ENCODE measurements at regions not wholly inside any gene's neighbourhood (a gene's known extent, or its start where the extent isn't known, plus 50 kb on each side); places are given as distances from the start of the nearest gene placed in this dataset.
A peak's percentile ranks its signal among the peaks of the same experiment; 100 is the strongest.
"Not testable (repeated sequence)": the region's sequence is repeated elsewhere in the genome, so short reads cannot be mapped to it uniquely, and the experiment has no call there.

DNA sequence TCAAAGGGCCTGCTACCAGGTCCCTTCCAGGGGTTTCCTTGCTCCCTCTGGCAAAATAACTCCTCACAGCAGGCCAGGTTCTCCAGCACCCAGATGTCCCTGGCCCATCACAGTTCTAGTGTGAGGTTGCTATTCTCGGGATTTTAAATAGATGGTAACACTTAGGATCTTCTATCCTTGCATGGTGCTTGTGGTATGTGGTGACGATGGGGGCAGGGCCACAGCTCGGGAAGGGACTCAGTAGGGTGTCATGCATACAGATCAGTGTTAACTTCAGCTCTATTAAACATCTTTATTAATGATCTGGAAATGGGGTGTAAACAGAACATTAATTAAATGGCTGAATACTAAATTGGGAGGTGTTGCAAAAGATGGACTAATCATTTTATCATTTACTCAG lies 323.8 kb downstream of the QKI start:
- Histone ChIP-seq H3K27ac (ENCODE audit: low read depth, low read length) (no peak overlapping the region), H3K4me2 (ENCODE audit: low read length) (no peak overlapping the region)

DNA sequence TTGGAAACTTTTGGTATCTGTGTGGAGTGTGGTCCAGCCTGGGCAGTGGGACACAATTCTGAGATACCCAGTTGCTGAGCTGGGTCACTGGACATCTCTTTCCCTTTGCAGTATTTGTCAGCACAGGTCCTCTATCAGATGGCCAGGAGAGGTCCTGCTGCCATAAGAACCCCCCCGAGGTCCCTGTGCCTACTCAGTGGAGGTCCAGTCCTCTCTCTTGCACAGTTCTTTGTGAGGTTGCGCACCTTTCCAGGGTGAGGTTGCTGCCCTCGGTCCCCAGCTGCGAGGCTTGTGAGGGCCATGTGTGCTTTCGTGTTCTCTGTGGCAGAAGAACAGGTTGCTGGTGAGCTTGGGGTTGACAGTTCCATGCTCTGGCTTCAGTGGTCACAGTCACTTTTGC lies 320.6 kb downstream of the QKI start:
- Histone ChIP-seq H4K20me1 (ENCODE audit: control insufficient read depth, insufficient read depth, low read depth, low read length) (no peaks in the 10 kb centered on the region), H3K9me3 (ENCODE audit: control insufficient read depth, insufficient read depth, low read length) (no peaks in the 10 kb centered on the region), H3K36me3 (ENCODE audit: control insufficient read depth, low read length) (no peaks in the 10 kb centered on the region), H3K4me2 (ENCODE audit: low read length) (peak overlapping the region; percentile 37), H3K79me2 (ENCODE audit: control insufficient read depth, low read length) (no peaks in the 10 kb centered on the region), H3K27ac (ENCODE audit: low read depth, low read length) (no peak overlapping the region), H3K4me3 (ENCODE audit: low read length) (no peak overlapping the region), H3K4me1 (ENCODE audit: control insufficient read depth, low read length) (peaks cover 46% of the 10 kb centered on the region), H3K9me2 (replicated peaks; ENCODE audit: control insufficient read depth, low read length) (no peaks in the 10 kb centered on the region), H3K27me3 (ENCODE audit: control insufficient read depth, low read length) (no peaks in the 10 kb centered on the region), H3F3A (ENCODE audit: control insufficient read depth, insufficient read depth) (no peaks in the 10 kb centered on the region)
- no peak for TF ChIP-seq EZH2phosphoT487 (IDR thresholded peaks at IDR 0.05; ENCODE audit: borderline replicate concordance, low read length)

More for the DNA sequence above, 323.8 kb downstream of the QKI start:
- no peaks in the 10 kb centered on the region for H3K9me3 ChIP-seq (ENCODE audit: control insufficient read depth, insufficient read depth, low read length)
- H3K4me3 ChIP-seq (ENCODE audit: low read length) = no peak overlapping the region
- H3K9me2 ChIP-seq (replicated peaks; ENCODE audit: control insufficient read depth, low read length) = no peaks in the 10 kb centered on the region
- no peaks in the 10 kb centered on the region for H3K79me2 ChIP-seq (ENCODE audit: control insufficient read depth, low read length)
- no peaks in the 10 kb centered on the region for H3K36me3 ChIP-seq (ENCODE audit: control insufficient read depth, low read length)
- H3F3A ChIP-seq (ENCODE audit: control insufficient read depth, insufficient read depth) = no peaks in the 10 kb centered on the region
- TF ChIP-seq EZH2phosphoT487 (IDR thresholded peaks at IDR 0.05; ENCODE audit: borderline replicate concordance, low read length) = no peak
- TF ChIP-seq, protein P1, sequence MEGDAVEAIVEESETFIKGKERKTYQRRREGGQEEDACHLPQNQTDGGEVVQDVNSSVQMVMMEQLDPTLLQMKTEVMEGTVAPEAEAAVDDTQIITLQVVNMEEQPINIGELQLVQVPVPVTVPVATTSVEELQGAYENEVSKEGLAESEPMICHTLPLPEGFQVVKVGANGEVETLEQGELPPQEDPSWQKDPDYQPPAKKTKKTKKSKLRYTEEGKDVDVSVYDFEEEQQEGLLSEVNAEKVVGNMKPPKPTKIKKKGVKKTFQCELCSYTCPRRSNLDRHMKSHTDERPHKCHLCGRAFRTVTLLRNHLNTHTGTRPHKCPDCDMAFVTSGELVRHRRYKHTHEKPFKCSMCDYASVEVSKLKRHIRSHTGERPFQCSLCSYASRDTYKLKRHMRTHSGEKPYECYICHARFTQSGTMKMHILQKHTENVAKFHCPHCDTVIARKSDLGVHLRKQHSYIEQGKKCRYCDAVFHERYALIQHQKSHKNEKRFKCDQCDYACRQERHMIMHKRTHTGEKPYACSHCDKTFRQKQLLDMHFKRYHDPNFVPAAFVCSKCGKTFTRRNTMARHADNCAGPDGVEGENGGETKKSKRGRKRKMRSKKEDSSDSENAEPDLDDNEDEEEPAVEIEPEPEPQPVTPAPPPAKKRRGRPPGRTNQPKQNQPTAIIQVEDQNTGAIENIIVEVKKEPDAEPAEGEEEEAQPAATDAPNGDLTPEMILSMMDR (IDR thresholded peaks at IDR 0.05; ENCODE audit: low read depth, low read length, poor library complexity, severe bottlenecking) = no peak
- peaks cover 24% of the 10 kb centered on the region for H3K4me1 ChIP-seq (ENCODE audit: control insufficient read depth, low read length)
- no peaks in the 10 kb centered on the region for H3K27me3 ChIP-seq (ENCODE audit: control insufficient read depth, low read length)
- H4K20me1 ChIP-seq (ENCODE audit: control insufficient read depth, insufficient read depth, low read depth, low read length) = no peaks in the 10 kb centered on the region

DNA sequence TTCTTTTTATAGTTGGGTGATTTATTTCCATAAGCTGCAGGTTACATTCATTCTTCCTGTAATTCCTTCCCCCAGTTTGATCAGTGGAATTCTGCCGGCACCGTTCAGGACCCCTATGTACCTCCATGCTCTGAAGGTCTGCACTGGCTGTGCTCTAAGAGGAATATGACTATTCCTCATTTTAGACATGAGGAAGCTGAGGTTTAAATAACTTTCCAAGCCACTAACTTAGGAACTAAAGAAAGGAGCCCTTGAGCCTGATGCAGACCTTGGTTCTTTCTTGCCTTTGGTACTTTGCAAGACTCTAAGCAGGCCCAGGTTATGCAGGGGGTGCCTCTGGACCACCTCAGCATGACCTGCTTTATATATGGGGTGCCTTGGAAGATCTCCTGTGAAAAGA lies 318.5 kb downstream of the QKI start:
- Histone ChIP-seq H3K36me3 (ENCODE audit: control insufficient read depth, low read length) (no peaks in the 10 kb centered on the region), H3K9me2 (replicated peaks; ENCODE audit: control insufficient read depth, low read length) (no peaks in the 10 kb centered on the region), H3K27ac (ENCODE audit: low read depth, low read length) (no peak overlapping the region), H3K4me3 (ENCODE audit: low read length) (peak overlapping the region; percentile 33), H3K27me3 (ENCODE audit: control insufficient read depth, low read length) (no peaks in the 10 kb centered on the region), H3K4me2 (ENCODE audit: low read length) (peak overlapping the region; percentile 63), H3K9me3 (ENCODE audit: control insufficient read depth, insufficient read depth, low read length) (no peaks in the 10 kb centered on the region), H3K4me1 (ENCODE audit: control insufficient read depth, low read length) (peaks cover 52% of the 10 kb centered on the region), H4K20me1 (ENCODE audit: control insufficient read depth, insufficient read depth, low read depth, low read length) (no peaks in the 10 kb centered on the region), H3F3A (ENCODE audit: control insufficient read depth, insufficient read depth) (no peaks in the 10 kb centered on the region), H3K79me2 (ENCODE audit: control insufficient read depth, low read length) (no peaks in the 10 kb centered on the region)
- TF ChIP-seq EZH2phosphoT487 (IDR thresholded peaks at IDR 0.05; ENCODE audit: borderline replicate concordance, low read length) = no peak
- TF ChIP-seq, protein P1 (IDR thresholded peaks at IDR 0.05; ENCODE audit: low read depth, low read length, poor library complexity, severe bottlenecking) = no peak

DNA sequence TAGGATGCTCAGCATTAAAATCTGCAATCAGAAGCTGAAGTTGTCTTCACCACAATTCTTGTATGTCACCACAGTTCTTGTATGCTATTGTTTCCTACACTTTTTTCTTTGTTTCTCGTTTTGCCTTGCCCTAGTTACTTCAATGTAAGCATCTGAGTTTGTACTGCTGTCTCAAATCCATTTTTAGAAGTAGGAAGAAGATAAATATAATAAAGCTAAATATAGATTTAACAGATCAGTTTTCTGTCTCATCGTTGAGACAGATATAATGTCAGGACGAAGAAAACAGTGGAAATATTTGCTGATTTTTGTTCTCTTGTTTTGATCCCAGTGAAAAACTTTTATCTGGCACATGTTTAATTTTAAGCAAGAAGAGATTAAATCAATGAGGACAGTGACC lies 318.0 kb downstream of the QKI start:
- no peaks in the 10 kb centered on the region for H3K27me3 ChIP-seq (ENCODE audit: control insufficient read depth, low read length)
- H3K9me2 ChIP-seq (replicated peaks; ENCODE audit: control insufficient read depth, low read length) = no peaks in the 10 kb centered on the region
- H3K4me2 ChIP-seq (ENCODE audit: low read length) = peak overlapping the region; percentile 63
- no peaks in the 10 kb centered on the region for H4K20me1 ChIP-seq (ENCODE audit: control insufficient read depth, insufficient read depth, low read depth, low read length)
- no peaks in the 10 kb centered on the region for H3F3A ChIP-seq (ENCODE audit: control insufficient read depth, insufficient read depth)
- no peaks in the 10 kb centered on the region for H3K36me3 ChIP-seq (ENCODE audit: control insufficient read depth, low read length)
- no peaks in the 10 kb centered on the region for H3K9me3 ChIP-seq (ENCODE audit: control insufficient read depth, insufficient read depth, low read length)
- TF ChIP-seq, protein P1 (IDR thresholded peaks at IDR 0.05; ENCODE audit: low read depth, low read length, poor library complexity, severe bottlenecking) = no peak
- TF ChIP-seq EZH2phosphoT487 (IDR thresholded peaks at IDR 0.05; ENCODE audit: borderline replicate concordance, low read length) = no peak
- H3K79me2 ChIP-seq (ENCODE audit: control insufficient read depth, low read length) = no peaks in the 10 kb centered on the region
- peak overlapping the region; percentile 33 for H3K4me3 ChIP-seq (ENCODE audit: low read length)
- H3K4me1 ChIP-seq (ENCODE audit: control insufficient read depth, low read length) = peaks cover 58% of the 10 kb centered on the region
- peak overlapping the region; percentile 20; the same call in 1 of the 2 replicates for H3K27ac ChIP-seq (ENCODE audit: low read depth, low read length)

DNA sequence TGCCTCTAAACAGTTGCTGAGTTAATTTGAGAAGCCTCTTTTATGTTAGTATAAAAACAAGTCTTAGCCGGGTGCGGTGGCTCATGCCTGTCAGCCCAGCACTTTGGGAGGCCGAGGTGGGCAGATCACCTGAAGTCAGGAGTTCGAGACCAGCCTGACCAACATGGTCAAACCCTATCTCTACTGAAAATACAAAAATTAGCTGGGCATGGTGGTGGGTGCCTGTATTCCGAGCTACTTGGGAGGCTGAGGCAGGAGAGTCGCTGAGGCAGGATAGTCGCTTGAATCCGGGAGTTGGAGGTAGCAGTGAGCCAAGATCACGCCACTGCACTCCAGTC lies 317.5 kb downstream of the QKI start:
- not testable (repeated sequence) for H3K9me2 ChIP-seq (replicated peaks; ENCODE audit: control insufficient read depth, low read length); H4K20me1 ChIP-seq (ENCODE audit: control insufficient read depth, insufficient read depth, low read depth, low read length); H3K9me3 ChIP-seq (ENCODE audit: control insufficient read depth, insufficient read depth, low read length); H3K27me3 ChIP-seq (ENCODE audit: control insufficient read depth, low read length); H3K36me3 ChIP-seq (ENCODE audit: control insufficient read depth, low read length); H3K79me2 ChIP-seq (ENCODE audit: control insufficient read depth, low read length); H3F3A ChIP-seq (ENCODE audit: control insufficient read depth, insufficient read depth)
- Histone ChIP-seq H3K27ac (ENCODE audit: low read depth, low read length) (peak overlapping the region; percentile 20; the same call in 1 of the 2 replicates), H3K4me2 (ENCODE audit: low read length) (peak overlapping the region; percentile 63), H3K4me1 (ENCODE audit: control insufficient read depth, low read length) (peaks cover 62% of the 10 kb centered on the region), H3K4me3 (ENCODE audit: low read length) (peak overlapping the region; percentile 33)
